ENCODE measurements at regions not wholly inside any gene's neighbourhood (a gene's known extent, or its start where the extent isn't known, plus 50 kb on each side); places are given as distances from the start of the nearest gene placed in this dataset.

DNA sequence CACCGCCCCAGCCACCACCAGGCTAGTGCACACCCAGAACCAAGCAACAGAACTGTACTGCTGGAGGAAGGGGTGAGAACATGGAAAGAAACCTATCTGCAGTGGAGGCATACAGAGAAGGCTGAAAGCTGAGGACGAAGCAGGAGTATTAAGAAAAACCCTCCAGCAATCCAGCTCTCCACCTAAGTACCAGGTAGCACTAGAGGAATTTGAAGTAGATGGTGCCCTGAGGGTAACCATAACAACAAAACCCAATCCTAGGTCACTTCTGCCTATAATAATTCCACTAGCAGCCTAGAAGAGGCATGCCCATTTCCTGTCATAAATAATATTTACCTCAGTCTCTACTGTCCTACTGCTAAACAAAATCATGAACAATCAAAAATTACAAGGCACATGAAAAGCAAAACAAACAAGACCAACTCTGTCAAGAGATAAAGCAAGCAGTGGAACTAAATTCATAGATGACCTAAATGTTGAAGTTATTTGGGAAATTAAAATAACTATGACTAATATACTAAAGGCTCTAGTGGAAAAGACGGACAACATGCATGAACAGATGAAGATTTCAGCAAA is 51.1 kb downstream of the HYCC1 start:
- Histone ChIP-seq H3K36me3 (peaks cover 23% of the 10 kb centered on the region), H3K27me3 (no peaks in the 10 kb centered on the region), H3K4me1 (no peaks in the 10 kb centered on the region), H3K9me3 (no peaks in the 10 kb centered on the region), H3K27ac (no peak overlapping the region), H3K4me3 (no peak overlapping the region)
- TF ChIP-seq, protein P1, sequence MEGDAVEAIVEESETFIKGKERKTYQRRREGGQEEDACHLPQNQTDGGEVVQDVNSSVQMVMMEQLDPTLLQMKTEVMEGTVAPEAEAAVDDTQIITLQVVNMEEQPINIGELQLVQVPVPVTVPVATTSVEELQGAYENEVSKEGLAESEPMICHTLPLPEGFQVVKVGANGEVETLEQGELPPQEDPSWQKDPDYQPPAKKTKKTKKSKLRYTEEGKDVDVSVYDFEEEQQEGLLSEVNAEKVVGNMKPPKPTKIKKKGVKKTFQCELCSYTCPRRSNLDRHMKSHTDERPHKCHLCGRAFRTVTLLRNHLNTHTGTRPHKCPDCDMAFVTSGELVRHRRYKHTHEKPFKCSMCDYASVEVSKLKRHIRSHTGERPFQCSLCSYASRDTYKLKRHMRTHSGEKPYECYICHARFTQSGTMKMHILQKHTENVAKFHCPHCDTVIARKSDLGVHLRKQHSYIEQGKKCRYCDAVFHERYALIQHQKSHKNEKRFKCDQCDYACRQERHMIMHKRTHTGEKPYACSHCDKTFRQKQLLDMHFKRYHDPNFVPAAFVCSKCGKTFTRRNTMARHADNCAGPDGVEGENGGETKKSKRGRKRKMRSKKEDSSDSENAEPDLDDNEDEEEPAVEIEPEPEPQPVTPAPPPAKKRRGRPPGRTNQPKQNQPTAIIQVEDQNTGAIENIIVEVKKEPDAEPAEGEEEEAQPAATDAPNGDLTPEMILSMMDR (IDR thresholded peaks at IDR 0.05): no peak
- DNase-seq (ENCODE audit: low spot score): no peak

DNA sequence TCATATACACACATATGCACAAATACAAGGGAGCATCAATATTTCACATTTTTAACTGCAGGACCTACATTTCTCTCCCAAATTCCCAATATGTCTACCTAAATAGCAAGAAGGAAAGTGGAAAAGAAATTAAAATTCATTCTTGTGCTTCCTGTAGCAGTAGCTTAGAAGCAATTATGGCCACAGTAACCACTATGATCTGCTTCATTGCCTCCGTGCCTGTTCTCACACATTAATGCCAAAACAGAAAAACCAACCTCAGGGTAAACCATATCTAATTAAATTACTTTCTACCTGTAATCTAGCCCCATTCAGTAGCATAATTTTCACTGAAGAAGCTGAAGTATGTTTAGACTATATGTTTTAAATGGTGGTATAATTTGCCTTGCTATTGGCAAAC is 55.2 kb downstream of the HYCC1 start:
- Histone ChIP-seq H3K9me3 (no peaks in the 10 kb centered on the region), H3K27ac (no peak overlapping the region), H3K4me1 (no peaks in the 10 kb centered on the region), H3K36me3 (peaks cover 19% of the 10 kb centered on the region), H3K27me3 (no peaks in the 10 kb centered on the region), H3K4me3 (no peak overlapping the region)
- no peak for DNase-seq (ENCODE audit: low spot score)
- TF ChIP-seq, protein P1 (IDR thresholded peaks at IDR 0.05): no peak

DNA sequence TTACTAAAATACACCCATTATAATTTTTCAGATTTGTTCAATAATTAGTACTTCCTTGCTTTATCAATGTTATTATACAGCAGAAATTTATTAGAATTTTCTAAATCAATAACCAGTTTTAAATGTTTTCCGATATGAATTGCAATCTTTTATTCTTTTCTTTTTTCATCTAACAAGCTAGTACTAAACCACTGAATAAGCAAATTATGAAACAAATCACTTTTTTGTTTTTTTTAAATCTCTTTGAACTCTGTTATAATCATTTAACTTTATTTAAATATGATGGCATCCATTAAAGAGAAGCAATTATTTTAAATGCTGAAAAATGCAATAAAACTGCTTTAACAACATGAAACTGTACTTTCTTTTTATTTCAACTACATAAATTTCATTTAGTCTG is 59.7 kb downstream of the HYCC1 start:
- Histone ChIP-seq H3K36me3 (peaks cover 5% of the 10 kb centered on the region), H3K27ac (no peak overlapping the region), H3K27me3 (no peaks in the 10 kb centered on the region), H3K4me3 (no peak overlapping the region), H3K4me1 (no peaks in the 10 kb centered on the region), H3K9me3 (no peaks in the 10 kb centered on the region)
- TF ChIP-seq, protein P1 (IDR thresholded peaks at IDR 0.05): no peak
- DNase-seq (ENCODE audit: low spot score): no peak

DNA sequence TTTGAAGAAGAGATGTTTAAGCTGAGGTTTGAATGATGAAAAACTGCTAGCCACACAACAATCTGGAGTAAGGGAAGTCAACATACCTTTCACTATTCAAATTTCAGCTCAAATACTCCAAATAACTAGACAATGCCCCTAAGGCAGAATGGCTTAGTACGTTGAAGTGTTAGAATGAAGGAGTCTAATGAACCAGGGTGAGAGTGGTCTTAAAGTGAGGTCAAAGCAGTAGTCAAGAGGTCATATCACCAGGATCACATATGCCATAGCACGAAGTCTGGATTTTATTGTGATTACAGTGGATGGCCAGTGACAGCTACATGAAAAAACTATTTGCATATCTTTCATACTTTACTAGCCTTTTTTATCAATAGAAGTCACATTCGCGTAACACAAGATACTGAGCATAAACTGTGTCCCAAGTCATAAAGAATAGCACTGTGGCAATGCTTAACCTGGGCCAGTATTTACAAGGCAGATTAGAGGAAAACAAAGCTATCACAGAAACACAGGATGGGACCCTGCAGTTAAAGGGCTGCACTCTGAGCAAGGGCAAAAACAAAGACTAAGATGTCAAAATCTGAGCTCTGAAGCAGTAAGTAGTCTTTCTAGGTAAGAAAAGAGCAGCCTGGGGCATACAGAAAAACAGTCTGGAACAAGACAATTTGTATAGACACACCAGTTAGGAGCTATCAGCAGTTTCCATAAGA is 61.5 kb downstream of the HYCC1 start:
- TF ChIP-seq, protein P1 (IDR thresholded peaks at IDR 0.05): no peak
- no peak for DNase-seq (ENCODE audit: low spot score)
- no peaks in the 10 kb centered on the region for H3K9me3 ChIP-seq

GRCh38 chr7:22949944-22950343 is 64.0 kb downstream of the HYCC1 start:
- no peaks in the 10 kb centered on the region for H3K9me3 ChIP-seq
- H3K27me3 ChIP-seq: no peaks in the 10 kb centered on the region
- TF ChIP-seq, protein P1 (IDR thresholded peaks at IDR 0.05): peak in 1 of 2 donors; percentile 28
- H3K4me3 ChIP-seq: no peak overlapping the region
- peaks cover 7% of the 10 kb centered on the region for H3K36me3 ChIP-seq
- no peaks in the 10 kb centered on the region for H3K4me1 ChIP-seq
- H3K27ac ChIP-seq: no peak overlapping the region
- DNase-seq (ENCODE audit: low spot score): no peak

More for the DNA sequence above, 61.5 kb downstream of the HYCC1 start:
- Histone ChIP-seq H3K27me3 (no peaks in the 10 kb centered on the region), H3K27ac (no peak overlapping the region), H3K4me1 (no peaks in the 10 kb centered on the region), H3K36me3 (no peaks in the 10 kb centered on the region), H3K4me3 (no peak overlapping the region)
